Type B pancreatic cell (in vitro differentiated cells): ENCODE measurements at regions not wholly inside any gene's neighbourhood (a gene's known extent, or its start where the extent isn't known, plus 50 kb on each side); places are given as distances from the start of the nearest gene placed in this dataset.

ENCODE experiments used
- DNase-seq: peaks from one replicate; pipeline ENCODE4 v3.0.0; 2021; ENCODE audit warnings: mixed read lengths; ENCODE audit not compliant: unreplicated experiment; ENCODE audit errors: extremely low spot score
- H3K27ac Mint-ChIP-seq: 2 replicates; pipeline ENCODE4 v1.8.0; 2021; ENCODE audit warnings: mild to moderate bottlenecking, mixed read lengths
- H3K27me3 Mint-ChIP-seq: 2 replicates; pipeline ENCODE4 v1.8.0; 2021; ENCODE audit warnings: mixed read lengths
- H3K36me3 Mint-ChIP-seq: 2 replicates; pipeline ENCODE4 v1.8.0; 2021; ENCODE audit warnings: mixed read lengths
- H3K4me1 Mint-ChIP-seq: one replicate; pipeline ENCODE4 v1.8.0; 2021; ENCODE audit warnings: mixed read lengths; ENCODE audit not compliant: unreplicated experiment
- H3K4me3 Mint-ChIP-seq: 2 replicates; pipeline ENCODE4 v1.8.0; 2021; ENCODE audit warnings: mild to moderate bottlenecking, mixed read lengths
- H3K9me3 Mint-ChIP-seq: 2 replicates; pipeline ENCODE4 v1.8.0; 2021; ENCODE audit warnings: mixed read lengths
- CTCF ChIP-seq: fragments of 200-600 bp; sonication (generic); conservative IDR thresholded peaks from 2 replicates; pipeline ENCODE4 v1.5.0; 2021; ENCODE audit warnings: antibody characterized with exemption, mild to moderate bottlenecking

- Mint-ChIP-seq H3K4me3 (no peak overlapping the region), H3K36me3 (no peaks in the 10 kb centered on the region), H3K27me3 (peaks cover 38% of the 10 kb centered on the region), H3K27ac (no peak overlapping the region), H3K4me1 (peaks cover 1% of the 10 kb centered on the region), H3K9me3 (peaks cover 5% of the 10 kb centered on the region)
- DNase-seq: no peak
- no peak for TF ChIP-seq CTCF
Observed at GRCh38 chr19:30785458-30786137, 413.4 kb downstream of the ZNF536 start.

GRCh38 chr19:30784850-30785457, 412.8 kb downstream of the ZNF536 start:
- peak; percentile 70 for TF ChIP-seq CTCF
- H3K9me3 Mint-ChIP-seq: peaks cover 5% of the 10 kb centered on the region
- no peak overlapping the region for H3K27ac Mint-ChIP-seq
- H3K27me3 Mint-ChIP-seq: peaks cover 41% of the 10 kb centered on the region
- DNase-seq: peak; percentile 67
- peaks cover 8% of the 10 kb centered on the region for H3K4me1 Mint-ChIP-seq
- no peak overlapping the region for H3K4me3 Mint-ChIP-seq
- H3K36me3 Mint-ChIP-seq: no peaks in the 10 kb centered on the region

- peaks cover 41% of the 10 kb centered on the region for H3K27me3 Mint-ChIP-seq
- no peak overlapping the region for H3K27ac Mint-ChIP-seq
- H3K4me1 Mint-ChIP-seq: peaks cover 18% of the 10 kb centered on the region
- H3K9me3 Mint-ChIP-seq: peaks cover 5% of the 10 kb centered on the region
- DNase-seq: no peak
- no peaks in the 10 kb centered on the region for H3K36me3 Mint-ChIP-seq
- TF ChIP-seq CTCF: no peak
- H3K4me3 Mint-ChIP-seq: no peak overlapping the region
Observed at GRCh38 chr19:30783936-30784335, 411.8 kb downstream of the ZNF536 start.

GRCh38 chr19:30783212-30783611, 411.0 kb downstream of the ZNF536 start:
- DNase-seq: no peak
- Mint-ChIP-seq H3K4me3 (no peak overlapping the region), H3K4me1 (peaks cover 20% of the 10 kb centered on the region), H3K27ac (no peak overlapping the region), H3K9me3 (peaks cover 5% of the 10 kb centered on the region), H3K27me3 (peaks cover 44% of the 10 kb centered on the region), H3K36me3 (no peaks in the 10 kb centered on the region)
- no peak for TF ChIP-seq CTCF

GRCh38 chr19:30781519-30781918, 409.3 kb downstream of the ZNF536 start:
- DNase-seq: no peak
- H3K4me1 Mint-ChIP-seq: peaks cover 20% of the 10 kb centered on the region
- peaks cover 46% of the 10 kb centered on the region for H3K27me3 Mint-ChIP-seq
- TF ChIP-seq CTCF: no peak
- H3K36me3 Mint-ChIP-seq: no peaks in the 10 kb centered on the region
- H3K9me3 Mint-ChIP-seq: peaks cover 5% of the 10 kb centered on the region
- no peak overlapping the region for H3K4me3 Mint-ChIP-seq
- H3K27ac Mint-ChIP-seq: no peak overlapping the region
